HepG2 (cell line): ENCODE measurements at regions not wholly inside any gene's neighbourhood (a gene's known extent, or its start where the extent isn't known, plus 50 kb on each side); places are given as distances from the start of the nearest gene placed in this dataset.
A peak's percentile ranks its signal among the peaks of the same experiment; 100 is the strongest.

Experiments
- ARID5B ChIP-seq: IDR thresholded peaks from 2 replicates; pipeline ENCODE4 v1.4.0; 2020; ENCODE audit warnings: mild to moderate bottlenecking, missing genetic modification reagents
- ARNTL ChIP-seq: sonication (generic); formaldehyde crosslinking; IDR thresholded peaks from 2 replicates; pipeline ENCODE4 v1.4.0; 2020; ENCODE audit warnings: mild to moderate bottlenecking, missing genetic modification reagents
- BRD4 ChIP-seq: sonication (generic); formaldehyde crosslinking; IDR thresholded peaks from 2 replicates; pipeline ENCODE4 v1.4.0; 2020; ENCODE audit warnings: missing genetic modification reagents
- CEBPB ChIP-seq: IDR thresholded peaks from 2 replicates; pipeline ENCODE4 v1.6.1; 2011; ENCODE audit warnings: low read depth, low read length, improper control_type of control experiment, borderline replicate concordance
- EP300 ChIP-seq, 3 experiments: sonication (generic) in 1 of 3; formaldehyde crosslinking in 1 of 3; IDR thresholded peaks; 2 replicates each; pipeline versions ENCODE4 v1.5.1 to v1.6.1; 2011 to 2020; ENCODE audit warnings: low read depth in 2 of 3, low read length in 2 of 3, borderline replicate concordance in 1 of 3, improper control_type of control experiment in 1 of 3, mild to moderate bottlenecking in 1 of 3, missing genetic modification reagents in 1 of 3, moderate library complexity in 1 of 3
- FOSL2 ChIP-seq: sonication (generic); formaldehyde crosslinking; IDR thresholded peaks from 2 replicates; pipeline ENCODE4 v1.4.0; 2020; ENCODE audit warnings: missing genetic modification reagents
- GATAD2A ChIP-seq: IDR thresholded peaks from 2 replicates; pipeline ENCODE4 v1.6.1; 2016
- HMG20A ChIP-seq: IDR thresholded peaks from 2 replicates; pipeline ENCODE4 v1.6.1; 2016; ENCODE audit warnings: borderline replicate concordance
- HNF4A ChIP-seq: sonication (generic); formaldehyde crosslinking; IDR thresholded peaks from 2 replicates; pipeline ENCODE4 v1.4.0; 2020; ENCODE audit warnings: missing genetic modification reagents
- NPAS2 ChIP-seq: sonication (generic); formaldehyde crosslinking; IDR thresholded peaks from 2 replicates; pipeline ENCODE4 v1.8.0; 2022; ENCODE audit warnings: mild to moderate bottlenecking, missing genetic modification reagents, borderline replicate concordance
- RARA ChIP-seq: IDR thresholded peaks from 2 replicates; pipeline ENCODE4 v1.6.1; 2016; ENCODE audit warnings: missing genetic modification reagents, missing compliant biosample characterization
- ZNF646 ChIP-seq: sonication (generic); formaldehyde crosslinking; IDR thresholded peaks from 2 replicates; pipeline ENCODE4 v1.9.0; 2021; ENCODE audit warnings: mild to moderate bottlenecking, missing genetic modification reagents

- TF ChIP-seq ARID5B (peak; percentile 65), HMG20A (CRISPR knock-in tag) (peak; percentile 61; the same call in 1 of the 2 replicates), EP300 (IDR thresholded peaks at IDR 0.05; ENCODE audit: low read depth in 2 of 2, low read length in 2 of 2) (peak in 1 of 2 experiments; percentile 34; a peak in 2 of 4 replicates), EP300 (CRISPR knock-in tag; IDR thresholded peaks at IDR 0.05; ENCODE audit: borderline replicate concordance) (no peak), RARA (CRISPR knock-in tag) (peak; percentile 40; the same call in 1 of the 2 replicates), CEBPB (peak; percentile 79), FOSL2 (CRISPR knock-in tag) (peak; percentile 93), NPAS2 (CRISPR knock-in tag) (no peak), ZNF646 (CRISPR knock-in tag) (no peak), HNF4A (CRISPR knock-in tag) (peak; percentile 44; the same call in 1 of the 2 replicates), ARNTL (CRISPR knock-in tag) (no peak), BRD4 (CRISPR knock-in tag) (no peak), GATAD2A (CRISPR knock-in tag) (peak; percentile 53; the same call in 1 of the 2 replicates)
Observed at GRCh38 chr2:7886666-7887065, 795.2 kb upstream of the ID2 start (continued).
